IPS DF 4.7 (cell line): ENCODE measurements at regions not wholly inside any gene's neighbourhood (a gene's known extent, or its start where the extent isn't known, plus 50 kb on each side); places are given as distances from the start of the nearest gene placed in this dataset.
"Not testable (repeated sequence)": the region's sequence is repeated elsewhere in the genome, so short reads cannot be mapped to it uniquely, and the experiment has no call there.

Source experiments
- DNase-seq: peaks from one replicate; pipeline ENCODE4 v3.0.0-alpha.2; 2013; ENCODE audit warnings: low spot score; ENCODE audit errors: extremely low read depth

DNA sequence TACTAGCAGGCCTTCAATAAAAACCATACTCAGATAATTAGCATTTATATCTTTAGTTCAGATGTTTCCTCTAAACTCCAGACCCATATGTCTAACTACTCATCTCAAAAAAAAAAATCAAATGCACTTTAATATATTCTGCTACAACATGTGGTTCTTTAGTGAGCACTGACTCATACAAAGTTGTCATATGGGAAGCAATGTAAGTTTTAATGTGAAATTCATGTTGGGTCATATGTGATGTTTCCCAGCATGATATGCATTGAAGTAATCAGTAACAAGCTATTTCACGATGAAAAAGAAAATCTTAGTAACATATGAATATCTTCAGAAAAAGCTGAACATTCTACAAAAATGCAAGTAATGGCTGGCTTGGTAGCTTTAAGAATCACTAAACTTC is 859.7 kb upstream of the ADGRB3 start:
- DNase-seq = no peak

DNA sequence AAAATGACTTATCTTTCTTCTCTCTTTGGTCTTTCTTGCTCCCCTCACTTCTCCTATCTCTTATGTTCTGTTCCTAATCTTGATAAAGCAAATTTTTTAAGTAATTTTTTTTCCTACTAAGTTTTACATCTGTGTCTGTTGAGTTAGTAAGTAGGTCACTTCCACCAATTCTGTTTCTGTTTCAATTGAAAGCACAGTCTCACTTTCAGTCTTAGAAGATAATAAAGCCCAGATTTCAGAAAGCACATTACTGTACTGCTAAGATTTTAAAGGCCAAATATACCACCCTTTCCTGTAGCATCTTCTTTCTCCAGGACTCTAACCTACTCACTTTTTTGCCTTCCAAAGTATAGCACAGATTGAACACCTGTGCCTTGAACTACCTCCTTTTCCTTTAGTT is 866.1 kb upstream of the ADGRB3 start:
- no peak for DNase-seq

DNA sequence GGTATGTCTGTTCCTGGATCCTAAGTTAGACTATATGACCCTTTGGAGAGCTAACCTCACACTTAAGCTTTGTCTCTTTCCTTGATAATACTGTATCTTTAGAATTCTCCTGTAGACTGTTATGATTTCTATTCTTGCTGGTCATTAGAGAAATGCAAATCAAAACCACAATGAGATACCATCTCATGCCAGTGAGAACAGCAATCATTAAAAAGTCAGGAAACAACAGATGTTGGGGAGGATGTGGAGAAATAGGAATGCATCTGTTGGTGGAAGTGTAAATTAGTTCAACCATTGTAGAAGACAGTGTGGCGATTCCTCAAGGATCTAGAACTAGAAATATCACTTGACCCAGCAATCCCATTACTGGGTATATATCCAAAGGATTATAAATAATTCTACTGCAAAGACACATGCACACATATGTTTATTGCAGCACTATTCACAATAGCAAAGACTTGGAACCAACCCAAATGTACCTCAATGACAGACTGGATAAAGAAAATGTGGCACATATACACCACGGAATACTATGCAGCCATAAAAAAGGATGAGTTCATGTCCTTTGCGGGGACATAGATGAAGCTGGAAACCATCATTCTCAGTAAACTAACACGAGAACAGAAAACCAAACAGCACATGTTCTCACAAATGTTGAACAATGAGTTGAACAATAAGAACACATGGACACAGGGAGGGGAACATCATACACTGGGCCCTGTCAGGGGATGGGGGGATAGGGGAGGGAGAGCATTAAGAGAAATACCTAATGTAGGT is 867.8 kb upstream of the ADGRB3 start:
- DNase-seq = not testable (repeated sequence)

- no peak for DNase-seq
Observed at GRCh38 chr6:67766057-67766456, 869.0 kb upstream of the ADGRB3 start.

- no peak for DNase-seq
Observed at GRCh38 chr6:67759001-67759400, 876.1 kb upstream of the ADGRB3 start.

- DNase-seq = no peak
Observed at GRCh38 chr6:67757465-67758033, 877.5 kb upstream of the ADGRB3 start.

DNA sequence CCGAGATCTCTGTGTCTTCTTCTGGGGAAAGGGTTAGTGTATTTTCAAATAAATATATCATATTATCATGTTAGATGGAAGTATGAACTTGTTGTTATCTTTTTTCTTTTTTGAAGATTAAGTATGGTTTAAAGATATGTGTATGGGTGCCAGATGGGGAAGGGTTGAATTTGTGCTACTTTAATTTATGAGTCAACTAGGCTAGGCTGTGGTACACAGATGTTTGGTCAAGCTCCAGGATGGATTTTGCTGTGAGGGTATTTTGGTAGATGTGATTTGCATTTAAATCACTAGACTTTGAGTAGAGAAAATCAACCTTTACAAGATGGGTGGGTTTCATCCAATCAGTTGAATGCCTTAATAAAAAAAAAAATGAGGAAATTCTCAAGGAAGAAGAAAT is 886.6 kb upstream of the ADGRB3 start:
- no peak for DNase-seq

- DNase-seq = no peak
Observed at GRCh38 chr6:67736816-67737215, 898.3 kb upstream of the ADGRB3 start.

- no peak for DNase-seq
Observed at GRCh38 chr6:67736161-67736560, 898.9 kb upstream of the ADGRB3 start.

- no peak for DNase-seq
Observed at GRCh38 chr6:67735623-67736022, 899.5 kb upstream of the ADGRB3 start.

GRCh38 chr6:67722861-67723261 is 912.2 kb upstream of the ADGRB3 start:
- no peak for DNase-seq

GRCh38 chr6:67717281-67717680 is 917.8 kb upstream of the ADGRB3 start:
- DNase-seq = no peak

- no peak for DNase-seq
Observed at GRCh38 chr6:67706388-67706787, 928.7 kb upstream of the ADGRB3 start.

DNA sequence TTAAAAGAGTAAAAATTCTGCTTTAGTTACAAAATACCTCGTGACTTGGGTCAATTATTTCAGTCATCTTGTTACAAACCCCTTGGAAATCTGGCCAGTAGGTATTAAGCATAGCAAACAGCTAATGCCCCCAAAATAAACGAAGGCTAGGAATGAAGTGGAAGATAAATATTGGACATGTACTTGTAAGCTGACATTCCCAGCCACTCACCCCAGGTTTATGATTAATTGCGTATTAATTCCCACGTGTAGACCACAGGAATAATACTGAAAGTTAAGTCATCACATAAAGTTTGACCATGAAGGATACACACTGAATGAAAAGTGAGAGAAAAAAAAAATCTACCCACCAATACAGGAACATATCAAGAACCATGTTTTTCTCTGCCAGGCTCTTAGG is 936.5 kb upstream of the ADGRB3 start:
- DNase-seq = no peak

DNA sequence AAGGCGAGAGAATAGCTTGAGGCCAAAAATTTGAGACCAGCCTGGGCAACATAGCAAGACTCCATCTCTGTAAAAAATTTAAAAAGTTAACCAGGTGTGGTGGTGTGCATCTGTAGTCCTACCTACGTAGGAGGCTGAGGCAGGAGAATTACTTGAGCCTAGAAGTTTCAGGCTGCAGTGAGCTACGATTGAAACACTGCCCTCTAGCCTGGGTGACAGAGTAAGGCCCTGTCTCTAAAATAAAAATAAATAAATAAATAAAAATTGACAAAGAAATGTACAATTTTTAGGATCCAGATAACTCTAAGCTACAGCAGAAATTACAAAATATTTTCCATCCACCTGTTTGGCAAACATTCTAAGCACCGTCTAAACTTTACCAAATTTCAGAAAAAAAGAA is 941.0 kb upstream of the ADGRB3 start:
- no peak for DNase-seq

- DNase-seq = peak; percentile 16
Observed at GRCh38 chr6:67689329-67689728, 945.8 kb upstream of the ADGRB3 start.

DNA sequence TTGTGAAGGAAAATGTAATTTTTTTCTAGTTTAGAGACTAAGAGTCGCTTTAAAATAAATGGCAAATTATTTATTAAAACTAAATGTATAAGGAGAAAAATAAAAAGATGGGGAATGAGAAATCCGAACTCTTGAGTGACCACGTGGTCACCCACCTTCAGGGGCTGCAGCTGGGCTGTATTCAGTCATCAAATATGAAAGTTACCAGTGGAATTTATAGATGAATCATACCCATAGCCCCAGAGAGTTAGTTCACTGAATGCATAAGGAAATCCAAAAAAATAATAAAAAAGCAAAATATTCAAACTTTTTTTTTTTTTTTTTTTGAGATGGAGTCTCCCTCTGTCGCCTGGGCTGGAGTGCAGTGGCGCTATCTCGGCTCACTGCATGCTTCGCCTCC is 947.7 kb upstream of the ADGRB3 start:
- DNase-seq = no peak

DNA sequence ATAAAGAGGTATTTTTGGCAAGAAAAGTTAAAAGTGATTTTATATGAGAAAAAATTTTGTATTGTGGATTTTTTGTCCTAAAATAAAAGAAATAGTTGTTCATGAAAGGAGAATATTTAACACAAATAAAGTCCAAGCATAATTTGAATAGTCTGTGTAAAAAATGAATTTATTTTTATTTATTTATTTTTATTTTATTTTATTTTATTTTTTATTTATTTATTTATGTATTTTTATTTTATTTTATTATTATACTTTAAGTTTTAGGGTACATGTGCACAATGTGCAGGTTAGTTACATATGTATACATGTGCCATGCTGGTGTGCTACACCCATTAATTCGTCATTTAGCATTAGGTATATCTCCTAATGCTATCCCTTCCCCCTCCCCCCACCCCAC is 948.9 kb upstream of the ADGRB3 start:
- DNase-seq = not testable (repeated sequence)

GRCh38 chr6:67683960-67684359 is 951.1 kb upstream of the ADGRB3 start:
- no peak for DNase-seq

- DNase-seq = no peak
Observed at GRCh38 chr6:67680297-67680932, 954.7 kb upstream of the ADGRB3 start.

DNA sequence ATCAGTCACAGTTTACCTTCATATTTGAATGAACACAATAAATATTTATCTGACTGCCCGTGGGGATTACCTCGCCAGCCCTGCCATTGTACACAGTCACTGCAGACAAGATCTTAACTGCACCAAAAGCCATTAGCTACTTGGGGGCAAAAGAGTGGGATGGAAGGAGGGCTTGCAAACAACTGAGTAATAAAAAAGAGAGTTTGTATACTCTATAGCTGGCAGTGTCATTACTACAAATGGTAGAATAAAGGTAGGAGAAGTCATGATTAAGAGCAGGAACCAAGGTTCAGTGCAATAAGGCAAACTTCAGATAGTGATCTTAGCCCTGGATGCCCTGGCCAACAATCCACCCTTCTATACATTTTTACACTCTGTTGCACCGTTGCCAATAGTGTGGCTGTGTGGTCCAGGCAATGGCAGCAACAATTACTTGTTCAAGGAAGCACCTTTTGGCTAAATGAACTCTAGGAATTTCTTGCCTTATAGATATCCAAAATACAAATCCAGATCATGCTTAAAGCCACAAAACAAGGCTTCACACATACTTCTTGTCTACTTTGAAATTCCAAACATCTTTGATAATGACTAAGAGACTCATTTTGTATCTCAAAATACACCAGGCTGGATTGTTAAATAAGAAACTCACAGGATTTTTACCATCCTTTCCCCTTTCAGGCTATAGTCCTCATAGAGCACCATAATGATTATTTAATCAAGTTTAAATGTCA is 955.4 kb upstream of the ADGRB3 start:
- no peak for DNase-seq

DNA sequence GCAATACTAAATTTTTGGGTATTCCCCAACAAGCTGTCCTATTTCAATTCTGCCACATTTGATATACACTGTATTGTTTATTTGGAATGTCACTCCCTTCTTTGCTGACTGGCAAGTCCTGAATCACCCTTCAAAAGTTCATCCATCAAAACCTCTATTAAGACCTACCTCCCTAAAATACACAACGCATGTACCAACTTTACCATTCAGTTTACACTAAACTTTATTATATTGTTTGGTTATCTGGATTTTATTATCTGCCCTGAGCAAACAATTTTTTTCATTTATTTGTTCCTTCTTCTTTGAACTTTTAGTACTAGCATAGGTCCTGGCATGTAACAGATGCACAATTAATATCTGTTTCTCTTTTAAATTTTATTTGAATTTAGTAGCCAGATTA is 958.2 kb upstream of the ADGRB3 start:
- no peak for DNase-seq
